ENCODE measurements at regions not wholly inside any gene's neighbourhood (a gene's known extent, or its start where the extent isn't known, plus 50 kb on each side); places are given as distances from the start of the nearest gene placed in this dataset.

- TF ChIP-seq PRDM15 (CRISPR knock-in tag; IDR thresholded peaks at IDR 0.05) = no peak
- TF ChIP-seq ZBTB4 (CRISPR knock-in tag; IDR thresholded peaks at IDR 0.05; ENCODE audit: borderline replicate concordance) = no peak
- TF ChIP-seq ZFP36L1 (CRISPR knock-in tag; IDR thresholded peaks at IDR 0.05) = no peak
- no peak for TF ChIP-seq NONO (IDR thresholded peaks at IDR 0.05)
- no peak for TF ChIP-seq NONO (CRISPR knock-in tag; conservative IDR thresholded peaks at IDR 0.05)
- TF ChIP-seq CREM (IDR thresholded peaks at IDR 0.05) = no peak
- no peak for TF ChIP-seq CREM (CRISPR knock-in tag; IDR thresholded peaks at IDR 0.05)
- TF ChIP-seq PLSCR1 (CRISPR knock-in tag; IDR thresholded peaks at IDR 0.05; ENCODE audit: borderline replicate concordance) = no peak
- no peak for TF ChIP-seq MEIS2 (CRISPR knock-in tag; IDR thresholded peaks at IDR 0.05)
- no peak for TF ChIP-seq HNRNPK (IDR thresholded peaks at IDR 0.05; ENCODE audit: low read depth, low read length, poor library complexity, severe bottlenecking)
Observed at GRCh38 chr11:119779195-119780071, 50.4 kb upstream of the NECTIN1 start (continued).

Data from HepG2 (cell line).